ENCODE measurements at regions not wholly inside any gene's neighbourhood (a gene's known extent, or its start where the extent isn't known, plus 50 kb on each side); places are given as distances from the start of the nearest gene placed in this dataset.

- DNase-seq (ENCODE audit: extremely low read depth, insufficient read length), result no peak
- Histone ChIP-seq H3K36me3 (ENCODE audit: control insufficient read depth, insufficient read depth, low read length) (no peaks in the 10 kb centered on the region), H3K27me3 (replicated peaks; ENCODE audit: control insufficient read depth, insufficient read depth, low read length) (no peaks in the 10 kb centered on the region), H3K4me3 (replicated peaks; ENCODE audit: low read depth, low read length) (no peak overlapping the region)
- TF ChIP-seq, protein P1, sequence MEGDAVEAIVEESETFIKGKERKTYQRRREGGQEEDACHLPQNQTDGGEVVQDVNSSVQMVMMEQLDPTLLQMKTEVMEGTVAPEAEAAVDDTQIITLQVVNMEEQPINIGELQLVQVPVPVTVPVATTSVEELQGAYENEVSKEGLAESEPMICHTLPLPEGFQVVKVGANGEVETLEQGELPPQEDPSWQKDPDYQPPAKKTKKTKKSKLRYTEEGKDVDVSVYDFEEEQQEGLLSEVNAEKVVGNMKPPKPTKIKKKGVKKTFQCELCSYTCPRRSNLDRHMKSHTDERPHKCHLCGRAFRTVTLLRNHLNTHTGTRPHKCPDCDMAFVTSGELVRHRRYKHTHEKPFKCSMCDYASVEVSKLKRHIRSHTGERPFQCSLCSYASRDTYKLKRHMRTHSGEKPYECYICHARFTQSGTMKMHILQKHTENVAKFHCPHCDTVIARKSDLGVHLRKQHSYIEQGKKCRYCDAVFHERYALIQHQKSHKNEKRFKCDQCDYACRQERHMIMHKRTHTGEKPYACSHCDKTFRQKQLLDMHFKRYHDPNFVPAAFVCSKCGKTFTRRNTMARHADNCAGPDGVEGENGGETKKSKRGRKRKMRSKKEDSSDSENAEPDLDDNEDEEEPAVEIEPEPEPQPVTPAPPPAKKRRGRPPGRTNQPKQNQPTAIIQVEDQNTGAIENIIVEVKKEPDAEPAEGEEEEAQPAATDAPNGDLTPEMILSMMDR (IDR thresholded peaks at IDR 0.05; ENCODE audit: insufficient read depth, low read length, poor library complexity, severe bottlenecking), result no peak
Observed at GRCh38 chr22:27312565-27312964, 489.0 kb downstream of the MN1 start.

GRCh38 chr22:27312966-27313855 lies 488.3 kb downstream of the MN1 start:
- no peaks in the 10 kb centered on the region for H3K27me3 ChIP-seq (replicated peaks; ENCODE audit: control insufficient read depth, insufficient read depth, low read length)
- no peak for DNase-seq (ENCODE audit: extremely low read depth, insufficient read length)
- no peaks in the 10 kb centered on the region for H3K36me3 ChIP-seq (ENCODE audit: control insufficient read depth, insufficient read depth, low read length)
- TF ChIP-seq, protein P1 (IDR thresholded peaks at IDR 0.05; ENCODE audit: insufficient read depth, low read length, poor library complexity, severe bottlenecking), result no peak
- no peak overlapping the region for H3K4me3 ChIP-seq (replicated peaks; ENCODE audit: low read depth, low read length)

GRCh38 chr22:27314276-27314807 lies 487.2 kb downstream of the MN1 start:
- H3K4me3 ChIP-seq (replicated peaks; ENCODE audit: low read depth, low read length), result no peak overlapping the region
- H3K27me3 ChIP-seq (replicated peaks; ENCODE audit: control insufficient read depth, insufficient read depth, low read length), result no peaks in the 10 kb centered on the region
- no peak for DNase-seq (ENCODE audit: extremely low read depth, insufficient read length)
- H3K36me3 ChIP-seq (ENCODE audit: control insufficient read depth, insufficient read depth, low read length), result no peaks in the 10 kb centered on the region
- TF ChIP-seq, protein P1 (IDR thresholded peaks at IDR 0.05; ENCODE audit: insufficient read depth, low read length, poor library complexity, severe bottlenecking), result no peak

DNA sequence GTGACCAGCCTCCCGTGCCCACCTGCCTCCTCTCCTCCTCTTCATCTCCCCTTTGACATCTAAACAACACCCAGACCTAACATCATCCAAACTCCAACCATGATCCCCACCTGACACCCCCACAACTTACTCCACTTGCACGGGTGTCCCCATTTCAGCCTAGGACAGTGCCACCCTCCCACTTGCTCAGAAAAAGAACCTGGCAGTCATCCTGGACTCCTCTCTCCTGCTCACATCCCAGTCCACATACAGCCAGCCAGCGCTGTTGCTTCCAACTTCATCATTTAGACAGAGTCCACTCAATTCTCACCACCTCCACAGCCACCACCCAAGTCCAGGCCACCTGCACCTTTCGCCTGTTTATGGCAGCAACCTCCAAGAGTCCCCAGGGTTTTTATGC lies 485.7 kb downstream of the MN1 start:
- DNase-seq (ENCODE audit: extremely low read depth, insufficient read length), result no peak
- no peaks in the 10 kb centered on the region for H3K36me3 ChIP-seq (ENCODE audit: control insufficient read depth, insufficient read depth, low read length)
- TF ChIP-seq, protein P1 (IDR thresholded peaks at IDR 0.05; ENCODE audit: insufficient read depth, low read length, poor library complexity, severe bottlenecking), result no peak
- H3K27me3 ChIP-seq (replicated peaks; ENCODE audit: control insufficient read depth, insufficient read depth, low read length), result no peaks in the 10 kb centered on the region
- H3K4me3 ChIP-seq (replicated peaks; ENCODE audit: low read depth, low read length), result no peak overlapping the region

- TF ChIP-seq, protein P1 (IDR thresholded peaks at IDR 0.05; ENCODE audit: insufficient read depth, low read length, poor library complexity, severe bottlenecking), result no peak
- no peak for DNase-seq (ENCODE audit: extremely low read depth, insufficient read length)
- no peaks in the 10 kb centered on the region for H3K27me3 ChIP-seq (replicated peaks; ENCODE audit: control insufficient read depth, insufficient read depth, low read length)
- H3K36me3 ChIP-seq (ENCODE audit: control insufficient read depth, insufficient read depth, low read length), result no peaks in the 10 kb centered on the region
- no peak overlapping the region for H3K4me3 ChIP-seq (replicated peaks; ENCODE audit: low read depth, low read length)
Observed at GRCh38 chr22:27317096-27317495, 484.5 kb downstream of the MN1 start.

Data from GM06990 (cell line).